Dedifferentiated amniotic fluid mesenchymal stem cell (primary cell): ENCODE measurements at regions not wholly inside any gene's neighbourhood (a gene's known extent, or its start where the extent isn't known, plus 50 kb on each side); places are given as distances from the start of the nearest gene placed in this dataset.

Experiments used
- DNase-seq: peaks from one replicate; pipeline ENCODE4 v3.0.0-alpha.2; 2016; ENCODE audit errors: extremely low spot score

- DNase-seq: no peak
Measured at GRCh38 chr2:103734911-103735310, 973.1 kb downstream of the TMEM182 start.

GRCh38 chr2:103738108-103738507, 976.3 kb downstream of the TMEM182 start:
- no peak for DNase-seq

- DNase-seq: no peak
Measured at GRCh38 chr2:103738606-103739005, 976.8 kb downstream of the TMEM182 start.

- no peak for DNase-seq
Measured at GRCh38 chr2:103739186-103739585, 977.4 kb downstream of the TMEM182 start.

- no peak for DNase-seq
Measured at GRCh38 chr2:103739921-103740320, 978.1 kb downstream of the TMEM182 start.

- no peak for DNase-seq
Measured at GRCh38 chr2:103740631-103741030, 978.8 kb downstream of the TMEM182 start.

GRCh38 chr2:103743195-103743594, 981.4 kb downstream of the TMEM182 start:
- no peak for DNase-seq

GRCh38 chr2:103754530-103754929, 992.7 kb downstream of the TMEM182 start:
- no peak for DNase-seq

- DNase-seq: no peak
Measured at GRCh38 chr2:103773884-103774283, 1012.1 kb downstream of the TMEM182 start.

GRCh38 chr2:103780088-103780702, 1018.4 kb downstream of the TMEM182 start:
- DNase-seq: no peak

GRCh38 chr2:103781313-103781712, 1019.5 kb downstream of the TMEM182 start:
- no peak for DNase-seq

- no peak for DNase-seq
Measured at GRCh38 chr2:103784261-103784660, 1022.4 kb downstream of the TMEM182 start.

- no peak for DNase-seq
Measured at GRCh38 chr2:103785432-103785831, 1023.6 kb downstream of the TMEM182 start.

- no peak for DNase-seq
Measured at GRCh38 chr2:103785956-103786355, 1024.1 kb downstream of the TMEM182 start.

- no peak for DNase-seq
Measured at GRCh38 chr2:103788389-103788788, 1026.6 kb downstream of the TMEM182 start.

- no peak for DNase-seq
Measured at GRCh38 chr2:103788951-103789350, 1027.1 kb downstream of the TMEM182 start.

- DNase-seq: no peak
Measured at GRCh38 chr2:103789381-103790095, 1027.7 kb downstream of the TMEM182 start.

GRCh38 chr2:103792042-103792441, 1030.2 kb downstream of the TMEM182 start:
- no peak for DNase-seq

GRCh38 chr2:103798291-103798690, 1036.5 kb downstream of the TMEM182 start:
- no peak for DNase-seq

GRCh38 chr2:103804013-103804412, 1042.2 kb downstream of the TMEM182 start:
- DNase-seq: no peak

- DNase-seq: no peak
Measured at GRCh38 chr2:103805746-103806145, 1043.9 kb downstream of the TMEM182 start.

GRCh38 chr2:103808814-103809213, 1045.1 kb upstream of the POU3F3 start:
- DNase-seq: no peak

- no peak for DNase-seq
Measured at GRCh38 chr2:103809415-103809814, 1044.5 kb upstream of the POU3F3 start.
